ENCODE measurements at regions not wholly inside any gene's neighbourhood (a gene's known extent, or its start where the extent isn't known, plus 50 kb on each side); places are given as distances from the start of the nearest gene placed in this dataset.
A peak's percentile ranks its signal among the peaks of the same experiment; 100 is the strongest.

DNA sequence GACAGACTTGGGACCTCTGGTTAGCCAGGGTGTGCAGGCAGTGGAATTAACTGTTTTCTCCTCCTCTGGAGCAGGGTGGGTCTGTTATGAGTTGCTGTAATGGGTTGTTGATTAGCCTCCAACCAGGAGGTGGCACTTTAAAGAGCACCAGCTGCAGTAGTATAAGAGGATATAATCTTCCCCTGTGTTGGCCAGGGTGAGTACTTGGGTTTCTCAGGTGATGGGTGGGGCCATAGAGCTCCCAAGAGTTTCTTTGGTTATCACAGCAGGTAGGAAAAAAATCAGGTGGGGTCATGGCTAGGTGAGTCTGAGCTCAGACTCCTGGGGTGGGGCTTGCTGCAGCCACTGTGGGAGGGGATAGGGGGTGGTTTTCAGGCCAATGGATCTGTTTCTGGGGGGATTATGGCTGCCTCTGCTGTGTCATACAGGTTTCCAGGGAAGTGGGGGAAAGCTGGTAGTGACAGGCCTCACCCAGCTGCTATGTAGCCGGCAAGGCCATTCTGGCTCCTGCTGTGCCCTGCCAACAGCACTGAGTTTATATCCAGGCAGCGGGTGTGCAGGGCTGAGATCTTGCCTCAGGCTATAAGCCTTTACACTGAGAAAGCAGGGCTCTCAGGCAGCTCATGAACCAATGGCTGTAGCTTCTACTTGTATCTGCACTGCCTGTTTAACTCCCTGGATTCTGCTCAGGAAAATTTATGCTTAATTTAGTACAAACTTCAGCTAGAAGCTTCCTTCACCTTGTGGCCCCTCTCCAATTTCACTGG lies 70.1 kb downstream of the CCNG2 start:
- ATAC-seq (no peak), FAIRE-seq (no peak), DNase-seq (ENCODE audit: low read depth in 1 of 2, low spot score in 1 of 2) (no peak)
- WGBS (ENCODE audit: missing lambda C conversion rate), result 20% methylated on average over 2 of the region's 2 CpGs
- TF ChIP-seq, protein P1, sequence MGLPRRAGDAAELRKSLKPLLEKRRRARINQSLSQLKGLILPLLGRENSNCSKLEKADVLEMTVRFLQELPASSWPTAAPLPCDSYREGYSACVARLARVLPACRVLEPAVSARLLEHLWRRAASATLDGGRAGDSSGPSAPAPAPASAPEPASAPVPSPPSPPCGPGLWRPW (IDR thresholded peaks at IDR 0.05), result no peak
- TF ChIP-seq, protein P2, sequence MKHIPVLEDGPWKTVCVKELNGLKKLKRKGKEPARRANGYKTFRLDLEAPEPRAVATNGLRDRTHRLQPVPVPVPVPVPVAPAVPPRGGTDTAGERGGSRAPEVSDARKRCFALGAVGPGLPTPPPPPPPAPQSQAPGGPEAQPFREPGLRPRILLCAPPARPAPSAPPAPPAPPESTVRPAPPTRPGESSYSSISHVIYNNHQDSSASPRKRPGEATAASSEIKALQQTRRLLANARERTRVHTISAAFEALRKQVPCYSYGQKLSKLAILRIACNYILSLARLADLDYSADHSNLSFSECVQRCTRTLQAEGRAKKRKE (CRISPR knock-in tag; IDR thresholded peaks at IDR 0.05; ENCODE audit: low read depth), result no peak
- no peak for TF ChIP-seq HDAC2 (IDR thresholded peaks at IDR 0.05)
- TF ChIP-seq, protein P3, sequence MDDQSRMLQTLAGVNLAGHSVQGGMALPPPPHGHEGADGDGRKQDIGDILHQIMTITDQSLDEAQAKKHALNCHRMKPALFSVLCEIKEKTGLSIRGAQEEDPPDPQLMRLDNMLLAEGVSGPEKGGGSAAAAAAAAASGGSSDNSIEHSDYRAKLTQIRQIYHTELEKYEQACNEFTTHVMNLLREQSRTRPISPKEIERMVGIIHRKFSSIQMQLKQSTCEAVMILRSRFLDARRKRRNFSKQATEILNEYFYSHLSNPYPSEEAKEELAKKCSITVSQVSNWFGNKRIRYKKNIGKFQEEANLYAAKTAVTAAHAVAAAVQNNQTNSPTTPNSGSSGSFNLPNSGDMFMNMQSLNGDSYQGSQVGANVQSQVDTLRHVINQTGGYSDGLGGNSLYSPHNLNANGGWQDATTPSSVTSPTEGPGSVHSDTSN (IDR thresholded peaks at IDR 0.05), result no peak
- TF ChIP-seq HOXA7 (CRISPR knock-in tag; IDR thresholded peaks at IDR 0.05), result no peak
- no peak for TF ChIP-seq POLR2A (IDR thresholded peaks at IDR 0.05; ENCODE audit: low read length)
- TF ChIP-seq, protein P4, sequence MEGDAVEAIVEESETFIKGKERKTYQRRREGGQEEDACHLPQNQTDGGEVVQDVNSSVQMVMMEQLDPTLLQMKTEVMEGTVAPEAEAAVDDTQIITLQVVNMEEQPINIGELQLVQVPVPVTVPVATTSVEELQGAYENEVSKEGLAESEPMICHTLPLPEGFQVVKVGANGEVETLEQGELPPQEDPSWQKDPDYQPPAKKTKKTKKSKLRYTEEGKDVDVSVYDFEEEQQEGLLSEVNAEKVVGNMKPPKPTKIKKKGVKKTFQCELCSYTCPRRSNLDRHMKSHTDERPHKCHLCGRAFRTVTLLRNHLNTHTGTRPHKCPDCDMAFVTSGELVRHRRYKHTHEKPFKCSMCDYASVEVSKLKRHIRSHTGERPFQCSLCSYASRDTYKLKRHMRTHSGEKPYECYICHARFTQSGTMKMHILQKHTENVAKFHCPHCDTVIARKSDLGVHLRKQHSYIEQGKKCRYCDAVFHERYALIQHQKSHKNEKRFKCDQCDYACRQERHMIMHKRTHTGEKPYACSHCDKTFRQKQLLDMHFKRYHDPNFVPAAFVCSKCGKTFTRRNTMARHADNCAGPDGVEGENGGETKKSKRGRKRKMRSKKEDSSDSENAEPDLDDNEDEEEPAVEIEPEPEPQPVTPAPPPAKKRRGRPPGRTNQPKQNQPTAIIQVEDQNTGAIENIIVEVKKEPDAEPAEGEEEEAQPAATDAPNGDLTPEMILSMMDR (IDR thresholded peaks at IDR 0.05), result no peak
- TF ChIP-seq MAFK (IDR thresholded peaks at IDR 0.05; ENCODE audit: partially characterized antibody), result no peak
- TF ChIP-seq RCOR1 (IDR thresholded peaks at IDR 0.05; ENCODE audit: low read depth, low read length), result no peak
- no peak for TF ChIP-seq RFX5 (IDR thresholded peaks at IDR 0.05)
- ChIA-PET POLR2A (no interaction called here), CTCF (interaction anchor here (1.1 to 1.2 kb wide), 2 partner anchors 11 to 12 kb away, joined by 3 read pairs; no protein-coding TSS in a partner anchor)
- Histone ChIP-seq H3K4me1 (no peaks in the 10 kb centered on the region), H3K4me3 (no peak overlapping the region), H3K4me2 (no peak overlapping the region), H3K27ac (no peak overlapping the region), H3K9me3 (no peaks in the 10 kb centered on the region)

DNA sequence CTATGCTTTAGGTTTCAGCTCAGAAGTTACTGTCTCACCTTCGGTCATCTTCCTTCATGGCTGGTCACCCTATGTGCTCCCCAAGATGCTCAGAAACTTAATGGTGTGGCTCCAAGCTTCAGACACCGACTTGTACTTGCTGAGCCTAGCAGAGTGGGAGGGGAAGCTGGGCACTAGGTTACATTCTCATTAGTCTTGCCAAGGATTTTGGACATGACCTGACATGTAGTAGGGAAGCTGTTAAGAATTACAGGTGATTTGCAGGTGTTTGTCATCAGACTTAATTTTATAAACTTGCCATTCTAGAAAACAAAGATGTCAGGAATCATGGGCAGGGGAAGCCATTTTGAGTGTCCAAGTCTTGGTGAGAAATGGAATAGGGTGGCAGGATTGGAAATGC lies 72.4 kb downstream of the CCNG2 start:
- Histone ChIP-seq H3K27ac (no peak overlapping the region), H3K4me2 (no peak overlapping the region), H3K4me3 (no peak overlapping the region), H3K9me3 (no peaks in the 10 kb centered on the region), H3K4me1 (no peaks in the 10 kb centered on the region)
- FAIRE-seq, result no peak
- POLR2A ChIA-PET, result no interaction called here
- DNase-seq (ENCODE audit: low read depth in 1 of 2, low spot score in 1 of 2), result no peak
- CTCF ChIA-PET, result interaction anchor here (1.8 kb wide), 1 partner anchor 16 kb away, joined by 4 read pairs; no protein-coding TSS in a partner anchor
- whole genome bisulfite sequencing (ENCODE audit: missing lambda C conversion rate), result 0% methylated on average over 2 of the region's 2 CpGs
- TF ChIP-seq, protein P3 (IDR thresholded peaks at IDR 0.05), result no peak
- TF ChIP-seq ZFP36 (IDR thresholded peaks at IDR 0.05; ENCODE audit: borderline replicate concordance, partially characterized antibody) (no peak), ZSCAN20 (CRISPR knock-in tag; IDR thresholded peaks at IDR 0.05) (no peak), NFE2L2 (conservative IDR thresholded peaks at IDR 0.05; ENCODE audit: low read length) (no peak), FOXS1 (CRISPR knock-in tag; IDR thresholded peaks at IDR 0.05) (no peak), HOXB5 (CRISPR knock-in tag; IDR thresholded peaks at IDR 0.05) (no peak), TP53 (CRISPR knock-in tag; IDR thresholded peaks at IDR 0.05) (no peak)
- ATAC-seq, result no peak

DNA sequence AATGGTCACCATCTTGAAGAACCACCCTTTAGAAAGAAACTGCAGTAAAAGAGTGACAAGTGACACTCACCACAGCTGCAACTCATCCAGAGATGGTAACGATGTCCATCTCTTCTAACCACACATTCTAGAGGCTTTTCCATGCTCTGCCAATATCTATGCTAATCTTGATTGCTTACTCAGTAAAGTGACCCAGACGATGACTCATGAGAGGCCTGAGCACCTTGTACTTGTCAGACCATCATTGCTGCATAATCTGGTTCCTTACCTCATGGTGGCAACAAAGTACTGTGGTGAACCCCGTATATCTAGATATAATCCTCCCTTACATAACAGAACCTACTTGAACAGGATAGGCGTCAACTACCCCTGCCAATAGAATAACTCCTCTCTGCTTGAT lies 75.6 kb downstream of the CCNG2 start:
- TF ChIP-seq HDAC2 (IDR thresholded peaks at IDR 0.05) (no peak), RAD21 (conservative IDR thresholded peaks at IDR 0.05 in 1 of 2, IDR thresholded peaks at IDR 0.05 in 1 of 2) (no peak), RNF2 (IDR thresholded peaks at IDR 0.05; ENCODE audit: borderline replicate concordance, low read depth) (no peak), TFCP2L1 (CRISPR knock-in tag; IDR thresholded peaks at IDR 0.05) (no peak), CBX2 (IDR thresholded peaks at IDR 0.05; ENCODE audit: borderline replicate concordance, low read depth) (no peak), CHD4 (IDR thresholded peaks at IDR 0.05; ENCODE audit: borderline replicate concordance) (no peak)
- Histone ChIP-seq H3K9me3 (no peaks in the 10 kb centered on the region), H3K4me1 (no peaks in the 10 kb centered on the region), H3K27ac (no peak overlapping the region), H3K4me3 (no peak overlapping the region), H3K4me2 (no peak overlapping the region)
- POLR2A ChIA-PET, result no interaction called here
- 8% methylated on average over 4 of the region's 4 CpGs for WGBS (ENCODE audit: missing lambda C conversion rate)
- CTCF ChIA-PET, result interaction anchor here (3.2 kb wide), 1 partner anchor 8 kb away, joined by 15 read pairs; no protein-coding TSS in a partner anchor
- ATAC-seq (no peak), FAIRE-seq (no peak), DNase-seq (ENCODE audit: low read depth in 1 of 2, low spot score in 1 of 2) (peak in 1 of 2 experiments; percentile 1)
